ENCODE measurements at regions not wholly inside any gene's neighbourhood (a gene's known extent, or its start where the extent isn't known, plus 50 kb on each side); places are given as distances from the start of the nearest gene placed in this dataset.

DNA sequence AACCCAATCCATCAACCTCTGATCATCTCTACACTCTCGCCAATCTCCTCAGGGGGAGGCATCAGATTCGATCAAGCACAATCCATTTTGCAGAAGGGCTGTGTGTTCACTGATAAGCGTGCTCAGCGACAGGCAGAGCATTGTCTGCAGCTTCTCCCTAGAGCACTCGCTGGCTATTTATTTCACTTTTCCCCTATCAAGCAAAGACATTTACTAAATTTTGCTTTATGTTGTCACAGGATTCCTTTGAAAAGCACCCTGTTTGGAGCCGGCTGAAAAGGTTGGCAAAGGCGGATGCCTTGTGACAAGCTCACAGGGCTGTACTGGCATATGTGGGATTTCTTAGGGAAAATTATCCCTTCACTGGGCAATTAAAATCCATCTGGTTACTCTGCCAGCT lies 1381.5 kb upstream of the TENM4 start:
- H3K9me3 Mint-ChIP-seq: no peaks in the 10 kb centered on the region; a peak in 1 of 5 replicates
- Histone ChIP-seq H3K27me3 (ENCODE audit: insufficient read depth, low read length) (no peaks in the 10 kb centered on the region), H3K4ac (ENCODE audit: low read depth, low read length) (no peak overlapping the region), H3K27ac (ENCODE audit: insufficient read length, low read depth, low read length) (no peak overlapping the region), H4K5ac (ENCODE audit: insufficient read length, low read depth, low read length) (no peak overlapping the region), H3K23ac (ENCODE audit: insufficient read length, low read depth, low read length) (no peak overlapping the region), H3K9ac (ENCODE audit: extremely low read depth, insufficient read length, low read length) (no peak overlapping the region), H3K56ac (ENCODE audit: insufficient read length, low read depth, low read length) (no peak overlapping the region), H2BK5ac (ENCODE audit: insufficient read length, low read length) (no peak overlapping the region), H2AFZ (ENCODE audit: low read length) (no peak overlapping the region), H2BK20ac (ENCODE audit: low read depth, low read length, poor library complexity, severe bottlenecking) (no peak overlapping the region), H2BK120ac (ENCODE audit: low read depth, low read length, poor library complexity, severe bottlenecking) (no peak overlapping the region), H3T11ph (ENCODE audit: low read length) (no peak overlapping the region), H4K20me1 (ENCODE audit: control insufficient read depth, insufficient read depth, insufficient read length) (no peaks in the 10 kb centered on the region), H3K4me2 (ENCODE audit: insufficient read depth, insufficient read length, low read length) (no peak overlapping the region), H2BK15ac (ENCODE audit: low read depth, low read length) (no peak overlapping the region), H4K8ac (replicated peaks; ENCODE audit: insufficient read length, low read depth, low read length) (no peak overlapping the region), H3K18ac (ENCODE audit: insufficient read length, low read depth, low read length) (no peak overlapping the region), H2BK12ac (ENCODE audit: insufficient read length, low read depth, low read length) (no peak overlapping the region), H3K4me1 (ENCODE audit: insufficient read depth, low read length) (no peaks in the 10 kb centered on the region), H3K79me1 (ENCODE audit: insufficient read depth, low read depth, low read length, poor library complexity, severe bottlenecking) (no peaks in the 10 kb centered on the region), H3K14ac (ENCODE audit: insufficient read depth, low read length) (no peak overlapping the region), H3K9me3 (ENCODE audit: control insufficient read depth, low read depth, low read length) (no peaks in the 10 kb centered on the region), H3K79me2 (ENCODE audit: insufficient read depth, low read length) (no peaks in the 10 kb centered on the region), H4K91ac (ENCODE audit: insufficient read length, low read depth, low read length) (no peak overlapping the region), H3K23me2 (ENCODE audit: insufficient read length, low read depth, low read length, poor library complexity, severe bottlenecking) (no peaks in the 10 kb centered on the region), H2AK5ac (ENCODE audit: insufficient read length, low read length) (no peak overlapping the region)
- no peaks in the 10 kb centered on the region for H3K27me3 Mint-ChIP-seq (ENCODE audit: low read depth)
- no peak for TF ChIP-seq CTCF (conservative IDR thresholded peaks at IDR 0.05)
- WGBS (ENCODE audit: extremely low coverage, insufficient read length, low lambda C conversion rate): no CpG with 5 or more reads among the region's 7 CpGs
- H3K36me3 Mint-ChIP-seq (ENCODE audit: insufficient read depth in 1 of 3, low read depth in 3 of 3): no peaks in the 10 kb centered on the region
- DNase-seq: no peak
- H3K27ac Mint-ChIP-seq: no peak overlapping the region
- no peaks in the 10 kb centered on the region for H3K4me1 Mint-ChIP-seq
- no peak overlapping the region for H3K4me3 Mint-ChIP-seq

Measured in H9 (cell line).